GM03348 (cell line): ENCODE measurements at regions not wholly inside any gene's neighbourhood (a gene's known extent, or its start where the extent isn't known, plus 50 kb on each side); places are given as distances from the start of the nearest gene placed in this dataset.
"Not testable (repeated sequence)": the region's sequence is repeated elsewhere in the genome, so short reads cannot be mapped to it uniquely, and the experiment has no call there.

Source experiments
- DNase-seq: peaks from one replicate; pipeline ENCODE4 v3.0.0; 2012; ENCODE audit warnings: low spot score

GRCh38 chr11:112617977-112618826, 343.0 kb upstream of the NCAM1 start:
- DNase-seq = no peak

GRCh38 chr11:112619106-112619505, 342.1 kb upstream of the NCAM1 start:
- no peak for DNase-seq

- no peak for DNase-seq
Measured at GRCh38 chr11:112620621-112621394, 340.4 kb upstream of the NCAM1 start.

GRCh38 chr11:112623057-112623456, 338.2 kb upstream of the NCAM1 start:
- DNase-seq = no peak

GRCh38 chr11:112624431-112624830, 336.8 kb upstream of the NCAM1 start:
- no peak for DNase-seq

GRCh38 chr11:112624971-112625370, 336.2 kb upstream of the NCAM1 start:
- not testable (repeated sequence) for DNase-seq

GRCh38 chr11:112625814-112626213, 335.4 kb upstream of the NCAM1 start:
- DNase-seq = no peak

- DNase-seq = no peak
Measured at GRCh38 chr11:112626731-112627130, 334.5 kb upstream of the NCAM1 start.

GRCh38 chr11:112627588-112628045, 333.6 kb upstream of the NCAM1 start:
- DNase-seq = no peak

GRCh38 chr11:112628676-112629075, 332.5 kb upstream of the NCAM1 start:
- DNase-seq = no peak

GRCh38 chr11:112630496-112630895, 330.7 kb upstream of the NCAM1 start:
- DNase-seq = no peak

GRCh38 chr11:112631333-112631732, 329.9 kb upstream of the NCAM1 start:
- no peak for DNase-seq

- DNase-seq = no peak
Measured at GRCh38 chr11:112632866-112633505, 328.2 kb upstream of the NCAM1 start.

GRCh38 chr11:112634551-112634950, 326.7 kb upstream of the NCAM1 start:
- peak; percentile 31 for DNase-seq

GRCh38 chr11:112634995-112635737, 326.1 kb upstream of the NCAM1 start:
- DNase-seq = no peak

GRCh38 chr11:112637076-112637475, 324.1 kb upstream of the NCAM1 start:
- DNase-seq = no peak

- DNase-seq = no peak
Measured at GRCh38 chr11:112637876-112638275, 323.3 kb upstream of the NCAM1 start.

- no peak for DNase-seq
Measured at GRCh38 chr11:112639469-112639868, 321.8 kb upstream of the NCAM1 start.

GRCh38 chr11:112643416-112643815, 317.8 kb upstream of the NCAM1 start:
- no peak for DNase-seq

- DNase-seq = no peak
Measured at GRCh38 chr11:112644410-112645131, 316.6 kb upstream of the NCAM1 start.

GRCh38 chr11:112649856-112650255, 311.4 kb upstream of the NCAM1 start:
- DNase-seq = no peak
